Large intestine (tissue), 3 donors: ENCODE measurements at regions not wholly inside any gene's neighbourhood (a gene's known extent, or its start where the extent isn't known, plus 50 kb on each side); places are given as distances from the start of the nearest gene placed in this dataset.
"Not testable (repeated sequence)": the region's sequence is repeated elsewhere in the genome, so short reads cannot be mapped to it uniquely, and the experiment has no call there.

Source experiments
- DNase-seq, 2 donors: peaks; one replicate each; pipeline versions ENCODE4 v3.0.0 to v3.0.0-alpha.2; 2013
- H3K27ac ChIP-seq: one replicate; pipeline ENCODE4 v1.5.1; 2013; ENCODE audit warnings: low read length
- H3K27me3 ChIP-seq: 2 replicates; pipeline ENCODE4 v1.6.1; 2013; ENCODE audit warnings: low read length; ENCODE audit not compliant: control insufficient read depth, insufficient read depth
- H3K36me3 ChIP-seq: 2 replicates; pipeline ENCODE4 v1.6.1; 2013; ENCODE audit warnings: low read length; ENCODE audit not compliant: control insufficient read depth, insufficient read depth
- H3K4me1 ChIP-seq: one replicate; pipeline ENCODE4 v1.6.1; 2013; ENCODE audit warnings: low read length; ENCODE audit not compliant: control insufficient read depth, insufficient read depth
- H3K4me3 ChIP-seq: one replicate; pipeline ENCODE4 v1.5.1; 2013; ENCODE audit warnings: low read length
- H3K9me3 ChIP-seq: one replicate; pipeline ENCODE4 v1.6.1; 2013; ENCODE audit warnings: mild to moderate bottlenecking, low read depth, low read length, moderate library complexity; ENCODE audit not compliant: control insufficient read depth
- WGBS: methylation state at CpG from one replicate; pipeline ENCODE4 v1.1.5; 2013; ENCODE audit warnings: low lambda C conversion rate; ENCODE audit not compliant: insufficient coverage; 5-methylcytosine and 5-hydroxymethylcytosine counted together

DNA sequence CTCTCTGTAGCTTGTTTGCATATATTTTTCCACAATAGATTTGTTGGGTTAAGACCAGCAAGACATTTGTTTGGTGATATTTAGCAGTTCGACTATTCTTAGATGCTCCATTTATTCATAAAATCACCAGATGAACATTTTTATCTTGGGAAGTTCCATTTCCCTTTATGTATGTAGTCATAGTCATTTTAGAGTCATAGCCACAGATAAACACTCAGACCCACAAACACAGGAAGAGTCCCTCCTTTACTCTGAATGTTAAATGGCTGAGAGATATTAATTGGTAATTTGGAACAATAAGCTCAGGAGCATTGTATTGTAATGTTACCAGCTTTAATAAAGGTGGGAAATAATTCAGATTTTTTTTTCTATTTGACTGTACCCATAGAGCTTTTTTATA lies 1608.7 kb downstream of the STIM2 start:
- no peaks in the 10 kb centered on the region for H3K9me3 ChIP-seq
- H3K4me3 ChIP-seq: no peak overlapping the region
- H3K36me3 ChIP-seq: no peaks in the 10 kb centered on the region
- WGBS: 100% methylated on average over 1 of the region's 1 CpG
- H3K27me3 ChIP-seq: no peaks in the 10 kb centered on the region
- no peak for DNase-seq
- no peak overlapping the region for H3K27ac ChIP-seq
- no peaks in the 10 kb centered on the region for H3K4me1 ChIP-seq

- Histone ChIP-seq H3K9me3 (no peaks in the 10 kb centered on the region), H3K27ac (no peak overlapping the region), H3K4me3 (no peak overlapping the region), H3K36me3 (no peaks in the 10 kb centered on the region), H3K4me1 (no peaks in the 10 kb centered on the region), H3K27me3 (no peaks in the 10 kb centered on the region)
- DNase-seq: no peak
- WGBS: 67% methylated on average over 1 of the region's 2 CpGs
Observed at GRCh38 chr4:28469886-28470285, 1609.2 kb downstream of the STIM2 start.

DNA sequence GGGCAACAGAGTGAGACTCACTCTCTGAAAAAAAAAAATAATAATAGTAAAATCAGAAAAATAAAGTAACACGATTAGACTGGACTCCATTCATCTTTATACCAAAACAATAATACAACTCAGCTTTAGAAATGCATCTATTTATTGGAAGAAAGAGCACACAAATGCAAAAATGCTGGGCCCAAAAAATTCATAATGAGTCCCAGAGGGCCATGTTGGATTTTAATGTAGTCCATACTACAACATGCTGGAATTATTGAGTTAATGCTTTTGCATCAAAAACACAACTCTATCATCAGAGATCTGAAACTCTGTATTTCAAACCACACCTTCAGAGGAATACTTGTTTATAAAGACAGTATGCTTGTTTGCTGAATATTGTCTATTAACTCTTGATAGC lies 1614.7 kb downstream of the STIM2 start:
- Histone ChIP-seq H3K4me3 (no peak overlapping the region), H3K9me3 (no peaks in the 10 kb centered on the region), H3K4me1 (no peaks in the 10 kb centered on the region), H3K36me3 (no peaks in the 10 kb centered on the region), H3K27ac (no peak overlapping the region), H3K27me3 (no peaks in the 10 kb centered on the region)
- DNase-seq: no peak
- WGBS: 57% methylated on average over 1 of the region's 1 CpG

- no peaks in the 10 kb centered on the region for H3K9me3 ChIP-seq
- no peak overlapping the region for H3K27ac ChIP-seq
- no peak for DNase-seq
- no peaks in the 10 kb centered on the region for H3K27me3 ChIP-seq
- H3K36me3 ChIP-seq: no peaks in the 10 kb centered on the region
- no peaks in the 10 kb centered on the region for H3K4me1 ChIP-seq
- WGBS: 86% methylated on average over 1 of the region's 3 CpGs
- no peak overlapping the region for H3K4me3 ChIP-seq
Observed at GRCh38 chr4:28479666-28480065, 1619.0 kb downstream of the STIM2 start.

GRCh38 chr4:28481565-28481964 lies 1620.9 kb downstream of the STIM2 start:
- WGBS: no CpG with 5 or more reads among the region's 4 CpGs
- Histone ChIP-seq H3K4me1 (no peaks in the 10 kb centered on the region), H3K27me3 (no peaks in the 10 kb centered on the region), H3K4me3 (no peak overlapping the region), H3K27ac (no peak overlapping the region), H3K9me3 (no peaks in the 10 kb centered on the region), H3K36me3 (no peaks in the 10 kb centered on the region)
- DNase-seq: no peak

DNA sequence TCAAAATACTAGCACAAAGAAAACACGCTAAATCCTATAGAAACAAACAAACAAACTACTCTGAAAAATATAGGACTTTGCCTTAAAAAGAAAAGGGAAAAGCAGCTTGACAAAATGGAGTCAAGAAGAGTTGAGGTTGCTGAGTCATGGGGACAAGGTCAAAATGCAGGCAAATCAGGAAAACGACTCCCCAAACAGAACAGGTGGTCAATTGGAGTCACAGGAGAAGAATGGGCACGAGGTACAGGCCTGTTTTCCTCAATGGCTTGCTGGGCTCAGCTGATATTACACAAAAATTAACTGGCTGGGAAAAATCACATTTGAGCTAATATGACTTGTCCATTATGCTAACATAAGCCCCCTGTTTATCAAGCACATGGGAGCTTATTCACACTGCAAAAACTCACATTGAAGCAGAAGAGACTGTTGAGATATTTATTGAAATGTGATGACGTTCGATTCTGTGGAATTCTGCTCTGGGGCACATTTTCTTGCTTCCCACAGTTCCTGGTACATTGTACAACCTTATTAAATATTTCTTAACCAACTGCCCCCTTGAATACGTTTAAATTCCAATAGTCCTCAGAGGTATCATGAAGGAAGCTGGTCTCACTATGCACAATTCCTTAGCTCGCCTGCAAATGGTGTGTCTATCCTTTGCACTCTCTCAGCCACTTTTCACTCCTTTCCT lies 1622.1 kb downstream of the STIM2 start:
- 83% methylated on average over 2 of the region's 7 CpGs for WGBS
- Histone ChIP-seq H3K9me3 (no peaks in the 10 kb centered on the region), H3K27ac (no peak overlapping the region), H3K4me3 (no peak overlapping the region), H3K27me3 (no peaks in the 10 kb centered on the region), H3K36me3 (no peaks in the 10 kb centered on the region), H3K4me1 (no peaks in the 10 kb centered on the region)
- DNase-seq: no peak

GRCh38 chr4:28488021-28488420 lies 1627.4 kb downstream of the STIM2 start:
- H3K4me3 ChIP-seq: no peak overlapping the region
- no peaks in the 10 kb centered on the region for H3K36me3 ChIP-seq
- no peak for DNase-seq
- H3K27ac ChIP-seq: no peak overlapping the region
- H3K9me3 ChIP-seq: no peaks in the 10 kb centered on the region
- H3K4me1 ChIP-seq: no peaks in the 10 kb centered on the region
- WGBS: 78% methylated on average over 1 of the region's 1 CpG
- H3K27me3 ChIP-seq: no peaks in the 10 kb centered on the region

DNA sequence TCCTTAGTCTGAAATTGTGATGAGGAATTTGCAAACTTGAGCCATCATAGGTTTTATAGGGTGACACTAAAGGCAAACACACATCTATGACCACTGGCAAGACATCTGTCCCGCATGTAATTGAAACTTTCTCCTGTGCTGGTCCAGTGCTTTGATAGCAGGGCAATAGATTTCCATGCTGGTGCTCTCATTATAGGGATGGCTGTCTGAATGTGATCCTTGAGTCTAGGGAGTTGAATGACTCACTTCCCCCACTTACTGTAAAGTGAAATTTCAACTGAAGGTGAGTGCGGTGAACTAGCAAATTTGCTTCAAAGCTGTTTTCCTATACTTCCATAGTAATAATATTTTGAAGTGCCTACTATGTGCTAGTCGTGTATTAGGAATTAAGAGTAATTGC lies 1630.0 kb downstream of the STIM2 start:
- H3K9me3 ChIP-seq: no peaks in the 10 kb centered on the region
- DNase-seq: no peak
- H3K4me3 ChIP-seq: no peak overlapping the region
- WGBS: no CpG with 5 or more reads among the region's 3 CpGs
- H3K4me1 ChIP-seq: no peaks in the 10 kb centered on the region
- no peaks in the 10 kb centered on the region for H3K36me3 ChIP-seq
- H3K27ac ChIP-seq: no peak overlapping the region
- H3K27me3 ChIP-seq: no peaks in the 10 kb centered on the region

DNA sequence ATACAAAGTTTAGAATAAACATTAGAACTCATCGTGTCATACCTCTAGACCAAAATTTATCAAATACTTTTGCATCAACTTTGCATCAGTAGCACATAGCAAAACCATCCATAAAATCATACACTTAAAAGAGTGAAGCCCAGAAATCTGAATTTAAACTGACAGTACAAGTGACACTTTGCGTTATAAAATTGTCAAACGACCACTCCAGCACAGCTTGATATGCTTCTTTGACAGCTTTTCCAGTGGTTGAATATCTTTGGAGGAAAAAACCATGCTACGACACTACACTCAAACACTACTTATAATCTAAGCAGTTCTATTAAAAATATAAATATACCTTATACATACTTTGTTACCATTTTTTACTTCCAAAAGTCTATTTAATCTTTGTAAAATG lies 1644.4 kb downstream of the STIM2 start:
- no peaks in the 10 kb centered on the region for H3K36me3 ChIP-seq
- no peak overlapping the region for H3K27ac ChIP-seq
- no peak for DNase-seq
- no peaks in the 10 kb centered on the region for H3K27me3 ChIP-seq
- H3K4me1 ChIP-seq: no peaks in the 10 kb centered on the region
- 80% methylated on average over 2 of the region's 4 CpGs for WGBS
- H3K4me3 ChIP-seq: no peak overlapping the region
- H3K9me3 ChIP-seq: no peaks in the 10 kb centered on the region

GRCh38 chr4:28508636-28509035 lies 1648.0 kb downstream of the STIM2 start:
- WGBS: 92% methylated on average over 2 of the region's 9 CpGs
- Histone ChIP-seq H3K4me1 (no peaks in the 10 kb centered on the region), H3K9me3 (no peaks in the 10 kb centered on the region), H3K4me3 (no peak overlapping the region), H3K27me3 (no peaks in the 10 kb centered on the region), H3K36me3 (no peaks in the 10 kb centered on the region), H3K27ac (no peak overlapping the region)
- DNase-seq: no peak

- H3K4me3 ChIP-seq, H3K4me1 ChIP-seq, DNase-seq, H3K36me3 ChIP-seq, H3K9me3 ChIP-seq, H3K27me3 ChIP-seq, H3K27ac ChIP-seq: not testable (repeated sequence)
- WGBS: no CpG with 5 or more reads among the region's 30 CpGs
Observed at GRCh38 chr4:28514766-28515165, 1654.1 kb downstream of the STIM2 start.
